ENCODE measurements at regions not wholly inside any gene's neighbourhood (a gene's known extent, or its start where the extent isn't known, plus 50 kb on each side); places are given as distances from the start of the nearest gene placed in this dataset.
"Not testable (repeated sequence)": the region's sequence is repeated elsewhere in the genome, so short reads cannot be mapped to it uniquely, and the experiment has no call there.

DNA sequence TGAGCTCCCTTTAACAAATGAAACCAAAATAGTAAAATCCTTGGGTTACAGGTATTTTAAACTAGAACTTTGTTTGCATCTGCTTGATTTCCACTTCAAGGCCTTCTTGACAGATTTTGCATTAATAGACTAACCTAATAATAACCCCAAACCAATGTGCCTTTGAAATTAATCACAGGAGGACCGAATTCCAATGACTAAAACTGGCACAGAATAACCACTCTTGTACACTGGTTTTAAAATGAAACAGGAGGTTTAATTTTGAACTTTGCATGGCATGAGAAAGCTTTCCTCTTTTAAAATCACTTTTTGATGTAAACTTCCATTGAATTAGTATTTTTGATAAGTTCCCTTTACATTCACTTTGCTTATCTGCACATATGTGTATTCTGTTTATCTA lies 269.6 kb downstream of the SLITRK5 start:
- DNase-seq (ENCODE audit: insufficient read length) = no peak
- FAIRE-seq = no peak
- TF ChIP-seq POLR2AphosphoS5 (IDR thresholded peaks at IDR 0.05; ENCODE audit: low read depth, low read length) (no peak), POLR2A (IDR thresholded peaks at IDR 0.05; ENCODE audit: low read depth, low read length) (no peak), TAF1 (IDR thresholded peaks at IDR 0.05; ENCODE audit: borderline replicate concordance, low read depth, low read length) (no peak)

DNA sequence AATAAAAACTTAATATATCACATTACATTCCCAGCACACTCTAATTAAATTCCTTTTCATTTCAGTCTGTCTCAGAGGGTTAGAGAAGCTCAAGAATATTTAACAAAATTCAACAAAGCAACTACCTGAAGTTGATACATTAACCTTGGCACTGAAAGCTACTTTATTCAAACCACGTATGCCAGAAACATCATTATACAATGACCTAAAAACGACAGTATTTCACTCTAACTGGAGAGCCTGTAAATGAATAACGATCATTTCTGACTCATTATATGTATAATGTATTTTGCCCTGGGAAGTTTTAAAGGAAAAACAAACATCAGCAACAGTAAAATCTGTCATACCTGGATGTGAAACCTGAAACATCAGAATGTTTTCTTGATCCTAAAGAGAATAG lies 270.1 kb downstream of the SLITRK5 start:
- TF ChIP-seq TAF1 (IDR thresholded peaks at IDR 0.05; ENCODE audit: borderline replicate concordance, low read depth, low read length) (no peak), POLR2A (IDR thresholded peaks at IDR 0.05; ENCODE audit: low read depth, low read length) (no peak), POLR2AphosphoS5 (IDR thresholded peaks at IDR 0.05; ENCODE audit: low read depth, low read length) (no peak)
- FAIRE-seq (no peak), DNase-seq (ENCODE audit: insufficient read length) (no peak)

DNA sequence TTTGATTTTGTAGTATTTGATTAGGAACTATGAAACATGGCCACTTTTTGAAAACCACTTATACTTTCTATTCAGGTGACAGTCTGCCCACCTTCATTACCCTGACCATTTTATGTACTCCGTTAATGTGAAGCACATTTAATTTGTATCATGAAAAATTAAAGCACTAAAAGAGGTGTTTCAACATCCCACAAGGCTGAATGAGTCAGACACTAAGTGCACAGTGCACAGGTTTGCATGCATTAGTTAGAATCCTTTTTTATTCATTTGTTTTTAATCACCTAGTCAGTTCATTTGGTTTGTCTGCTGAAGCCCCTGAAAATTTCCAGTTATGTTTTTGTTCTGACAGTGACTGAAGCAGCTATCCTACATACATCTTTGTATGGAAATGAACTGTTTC lies 271.0 kb downstream of the SLITRK5 start:
- FAIRE-seq (no peak), DNase-seq (ENCODE audit: insufficient read length) (no peak)
- TF ChIP-seq TAF1 (IDR thresholded peaks at IDR 0.05; ENCODE audit: borderline replicate concordance, low read depth, low read length) (no peak), POLR2A (IDR thresholded peaks at IDR 0.05; ENCODE audit: low read depth, low read length) (no peak), POLR2AphosphoS5 (IDR thresholded peaks at IDR 0.05; ENCODE audit: low read depth, low read length) (no peak)

DNA sequence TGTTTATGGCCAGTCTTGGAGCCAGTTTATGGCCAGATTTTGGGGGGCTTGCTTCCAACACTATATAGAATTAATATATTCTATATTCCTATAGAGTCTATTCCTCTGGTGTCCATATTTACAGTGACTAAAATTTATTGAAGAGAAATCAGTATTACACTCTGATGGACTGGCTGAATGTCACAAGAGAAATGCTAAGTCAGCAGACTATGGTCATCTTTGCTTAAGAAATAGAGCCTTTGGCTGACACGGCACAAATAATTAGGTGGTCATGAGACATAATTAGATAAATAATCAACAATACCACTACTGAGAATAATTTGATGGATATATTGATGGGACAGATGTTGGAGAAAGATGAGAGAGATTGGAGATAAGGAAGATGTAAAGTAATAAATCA lies 272.9 kb downstream of the SLITRK5 start:
- TF ChIP-seq POLR2A (IDR thresholded peaks at IDR 0.05; ENCODE audit: low read depth, low read length) (no peak), TAF1 (IDR thresholded peaks at IDR 0.05; ENCODE audit: borderline replicate concordance, low read depth, low read length) (no peak), POLR2AphosphoS5 (IDR thresholded peaks at IDR 0.05; ENCODE audit: low read depth, low read length) (no peak)
- FAIRE-seq = no peak
- no peak for DNase-seq (ENCODE audit: insufficient read length)

DNA sequence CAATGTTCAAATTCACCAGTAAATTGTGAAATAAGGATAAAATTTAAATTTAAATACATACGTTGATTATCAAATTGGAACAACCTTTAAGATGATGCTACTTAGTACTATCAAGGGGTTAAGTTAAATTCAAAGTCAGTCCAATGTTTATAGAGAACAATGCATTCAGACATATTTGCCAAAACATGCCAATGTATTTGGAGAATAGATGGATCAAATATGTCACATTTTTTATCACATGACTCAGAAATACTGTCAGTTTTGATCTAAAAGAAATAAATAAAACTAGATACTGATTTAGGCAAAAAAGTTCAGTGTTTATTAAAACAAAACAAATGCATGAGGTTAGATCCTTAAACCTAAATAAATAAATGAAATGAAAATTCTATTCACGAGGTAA lies 281.2 kb downstream of the SLITRK5 start:
- no peak for TF ChIP-seq TAF1 (IDR thresholded peaks at IDR 0.05; ENCODE audit: borderline replicate concordance, low read depth, low read length)
- DNase-seq (ENCODE audit: insufficient read length) = no peak
- FAIRE-seq = no peak

DNA sequence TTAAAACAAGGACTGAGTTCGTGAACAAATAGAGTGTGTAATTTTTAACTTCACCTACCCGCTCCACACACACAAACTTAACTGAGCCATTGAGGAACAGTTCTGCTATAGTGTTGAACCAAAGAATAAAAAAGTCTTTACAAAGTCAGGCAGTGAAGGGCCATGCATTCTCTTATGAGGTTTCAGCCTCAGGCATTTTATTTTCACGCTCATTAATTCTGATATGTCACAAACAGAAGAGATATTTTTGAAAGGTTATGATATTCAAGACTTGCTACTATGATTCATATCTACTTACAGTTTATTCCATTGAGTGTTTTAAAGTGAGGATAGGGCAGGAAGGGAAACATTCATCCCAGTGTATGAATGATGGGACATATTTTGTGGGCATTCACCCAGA lies 282.2 kb downstream of the SLITRK5 start:
- DNase-seq (ENCODE audit: insufficient read length) = no peak
- no peak for FAIRE-seq
- TF ChIP-seq POLR2A (IDR thresholded peaks at IDR 0.05; ENCODE audit: low read depth, low read length) = no peak
- TF ChIP-seq TAF1 (IDR thresholded peaks at IDR 0.05; ENCODE audit: borderline replicate concordance, low read depth, low read length) = no peak
- TF ChIP-seq POLR2AphosphoS5 (IDR thresholded peaks at IDR 0.05; ENCODE audit: low read depth, low read length) = no peak

DNA sequence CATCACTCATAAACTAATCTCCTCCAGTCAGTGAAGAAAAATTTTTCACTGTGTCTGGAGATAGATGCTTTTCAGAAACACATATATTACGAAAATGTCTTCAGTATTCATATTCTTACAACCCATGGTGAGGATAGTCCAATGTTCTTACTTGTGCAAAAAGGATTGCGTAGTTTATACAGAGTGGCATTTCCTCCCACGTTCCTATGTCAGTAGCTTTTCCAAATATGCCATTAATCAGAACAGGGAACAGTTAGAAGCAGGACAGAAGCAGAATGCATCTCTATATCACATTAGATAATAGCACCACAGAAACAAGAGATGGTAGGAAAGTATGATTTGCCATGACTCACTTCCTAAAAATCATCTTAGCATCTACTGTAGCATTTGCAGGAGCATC lies 282.9 kb downstream of the SLITRK5 start:
- DNase-seq (ENCODE audit: insufficient read length) (no peak), FAIRE-seq (no peak)
- TF ChIP-seq TAF1 (IDR thresholded peaks at IDR 0.05; ENCODE audit: borderline replicate concordance, low read depth, low read length) (no peak), POLR2AphosphoS5 (IDR thresholded peaks at IDR 0.05; ENCODE audit: low read depth, low read length) (no peak), POLR2A (IDR thresholded peaks at IDR 0.05; ENCODE audit: low read depth, low read length) (no peak)

DNA sequence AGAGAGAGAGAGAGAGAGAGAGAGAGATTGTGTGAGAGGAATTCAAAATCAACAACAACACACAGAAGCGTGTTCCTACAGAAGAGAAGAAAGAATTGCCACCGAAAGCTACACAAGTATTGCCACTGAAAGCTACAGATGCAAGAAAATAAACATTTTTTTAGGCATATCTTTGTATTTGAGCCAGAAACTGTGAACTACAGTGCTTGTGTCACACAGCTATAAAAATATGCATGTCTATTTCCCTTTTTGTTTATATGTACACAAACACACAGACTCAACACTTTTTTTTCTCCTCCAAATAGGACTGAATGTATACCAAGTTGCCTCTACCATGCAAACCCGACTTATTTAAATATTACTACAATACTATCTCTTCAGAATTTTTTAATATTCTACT lies 290.4 kb downstream of the SLITRK5 start:
- no peak for TF ChIP-seq TAF1 (IDR thresholded peaks at IDR 0.05; ENCODE audit: borderline replicate concordance, low read depth, low read length)
- TF ChIP-seq POLR2AphosphoS5 (IDR thresholded peaks at IDR 0.05; ENCODE audit: low read depth, low read length) = no peak
- no peak for TF ChIP-seq POLR2A (IDR thresholded peaks at IDR 0.05; ENCODE audit: low read depth, low read length)
- no peak for DNase-seq (ENCODE audit: insufficient read length)
- FAIRE-seq = no peak

DNA sequence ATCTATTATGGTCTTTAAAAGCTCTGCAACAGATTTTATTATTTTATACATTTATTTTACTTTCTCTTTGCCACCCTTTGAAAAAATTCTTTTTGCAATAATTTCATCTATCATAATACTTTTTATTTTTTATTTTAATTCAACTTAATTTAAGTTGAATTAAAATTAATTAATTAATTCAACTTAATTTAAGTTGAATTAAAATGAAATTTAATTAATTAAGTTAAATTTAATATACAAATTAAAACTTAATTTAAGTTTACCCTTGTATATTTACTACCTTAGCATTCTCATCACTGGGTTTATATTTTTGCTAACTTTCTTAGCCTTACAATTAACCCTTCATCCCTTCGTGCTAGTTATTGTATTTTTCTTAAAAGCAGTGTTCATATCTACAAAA lies 301.4 kb downstream of the SLITRK5 start:
- DNase-seq (ENCODE audit: insufficient read length) = no peak
- TF ChIP-seq POLR2A (IDR thresholded peaks at IDR 0.05; ENCODE audit: low read depth, low read length) (no peak), POLR2AphosphoS5 (IDR thresholded peaks at IDR 0.05; ENCODE audit: low read depth, low read length) (no peak), TAF1 (IDR thresholded peaks at IDR 0.05; ENCODE audit: borderline replicate concordance, low read depth, low read length) (no peak)
- FAIRE-seq = no peak

DNA sequence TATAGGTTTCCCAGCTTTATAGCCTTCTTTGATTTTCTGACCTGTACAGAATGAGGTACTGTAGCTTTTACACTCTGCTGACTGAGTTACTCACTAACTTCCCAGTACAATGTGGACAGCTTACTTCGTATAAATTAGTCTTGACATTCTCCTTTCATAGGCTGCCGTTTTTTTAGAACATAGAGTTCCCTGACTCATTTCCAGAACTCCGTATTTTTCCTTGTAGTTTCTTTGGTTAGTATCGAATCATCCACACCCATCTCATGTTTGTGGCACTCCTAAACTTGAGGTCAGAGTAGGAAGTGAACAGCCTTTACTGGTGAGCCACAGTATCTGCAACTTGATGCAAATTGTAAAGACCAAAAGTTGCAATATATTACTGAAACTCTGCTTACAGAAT lies 303.9 kb downstream of the SLITRK5 start:
- TF ChIP-seq POLR2AphosphoS5 (IDR thresholded peaks at IDR 0.05; ENCODE audit: low read depth, low read length) (no peak), POLR2A (IDR thresholded peaks at IDR 0.05; ENCODE audit: low read depth, low read length) (no peak), TAF1 (IDR thresholded peaks at IDR 0.05; ENCODE audit: borderline replicate concordance, low read depth, low read length) (no peak)
- DNase-seq (ENCODE audit: insufficient read length) (no peak), FAIRE-seq (no peak)

DNA sequence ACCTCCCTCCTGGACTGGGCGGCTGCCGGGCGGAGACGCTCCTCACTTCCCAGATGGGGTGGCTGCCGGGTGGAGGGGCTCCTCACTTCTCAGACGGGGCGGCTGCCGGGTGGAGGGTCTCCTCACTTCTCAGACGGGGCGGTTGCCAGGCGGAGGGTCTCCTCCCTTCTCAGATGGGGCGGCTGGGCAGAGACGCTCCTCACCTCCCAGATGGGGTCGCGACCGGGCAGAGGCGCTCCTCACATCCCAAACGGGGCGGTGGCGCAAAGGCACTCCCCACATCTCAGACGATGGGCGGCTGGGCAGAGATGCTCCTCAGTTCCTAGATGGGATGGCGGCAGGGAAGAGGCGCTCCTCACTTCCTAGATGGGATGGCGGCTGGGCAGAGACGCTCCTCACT lies 305.5 kb downstream of the SLITRK5 start:
- DNase-seq (ENCODE audit: insufficient read length); FAIRE-seq: not testable (repeated sequence)

DNA sequence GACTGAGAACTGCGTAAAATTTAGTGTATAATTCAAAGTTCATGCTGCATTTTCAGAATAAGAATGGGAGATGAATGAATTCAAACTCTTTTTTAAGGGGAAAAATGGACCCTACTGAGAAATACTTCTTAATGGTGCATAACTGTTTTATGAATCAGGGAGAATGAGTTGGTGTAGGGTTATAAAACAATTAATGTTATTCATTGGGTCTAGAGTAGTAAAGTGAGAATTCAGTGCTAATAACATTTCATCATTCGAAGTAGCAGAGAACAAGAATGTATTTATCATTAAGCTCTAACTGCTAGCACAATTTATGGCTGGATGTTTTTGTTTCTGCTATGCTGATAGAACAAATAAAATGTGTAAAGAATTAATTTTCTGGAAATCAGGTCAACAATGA lies 310.2 kb downstream of the SLITRK5 start:
- TF ChIP-seq TAF1 (IDR thresholded peaks at IDR 0.05; ENCODE audit: borderline replicate concordance, low read depth, low read length) (no peak), POLR2AphosphoS5 (IDR thresholded peaks at IDR 0.05; ENCODE audit: low read depth, low read length) (no peak), POLR2A (IDR thresholded peaks at IDR 0.05; ENCODE audit: low read depth, low read length) (no peak)
- no peak for FAIRE-seq
- DNase-seq (ENCODE audit: insufficient read length) = no peak

DNA sequence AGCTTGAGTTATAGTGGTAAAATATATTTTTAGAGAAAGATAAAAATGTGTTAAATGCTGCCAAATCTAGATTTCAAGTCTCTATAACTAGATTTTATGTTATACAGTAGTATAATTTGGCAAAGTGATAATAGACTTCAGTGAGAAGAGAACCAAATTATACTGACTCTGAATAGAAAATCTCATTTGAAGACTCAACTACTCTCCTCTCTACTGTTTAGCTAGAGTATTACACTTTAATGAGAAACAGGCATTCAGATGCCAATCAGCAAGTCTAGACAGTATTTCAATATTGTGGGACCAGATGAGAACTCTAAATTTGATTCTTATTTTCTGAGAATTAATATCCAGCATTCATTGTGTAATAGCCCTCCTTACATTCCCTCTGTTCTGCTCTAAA lies 311.2 kb downstream of the SLITRK5 start:
- no peak for FAIRE-seq
- no peak for TF ChIP-seq POLR2AphosphoS5 (IDR thresholded peaks at IDR 0.05; ENCODE audit: low read depth, low read length)
- no peak for DNase-seq (ENCODE audit: insufficient read length)

Data from GM12892 (cell line).